ENCODE measurements at regions not wholly inside any gene's neighbourhood (a gene's known extent, or its start where the extent isn't known, plus 50 kb on each side); places are given as distances from the start of the nearest gene placed in this dataset.

GRCh38 chr5:5711112-5711511 is 288.6 kb downstream of the ICE1 start:
- WGBS, 2 experiments (ENCODE audit: insufficient coverage in 1 of 2, insufficient read length in 1 of 2): 94 to 100% methylated on average over 2 of the region's 2 CpGs
- H3K4me3 Mint-ChIP-seq: no peak overlapping the region
- Histone ChIP-seq H3K27me3 (ENCODE audit: control insufficient read depth, insufficient read depth, low read length, poor library complexity, severe bottlenecking) (no peaks in the 10 kb centered on the region), H3K4me3 (ENCODE audit: low read length) (no peak overlapping the region), H3K9ac (ENCODE audit: extremely low read depth, low read length, poor library complexity, severe bottlenecking) (no peak overlapping the region), H3K27ac (ENCODE audit: low read depth, low read length) (no peak overlapping the region), H3K4me1 (ENCODE audit: control insufficient read depth, insufficient read depth, low read length) (no peaks in the 10 kb centered on the region), H3K36me3 (ENCODE audit: control insufficient read depth, insufficient read depth, low read length) (no peaks in the 10 kb centered on the region), H3K9me3 (ENCODE audit: control insufficient read depth, low read length) (no peaks in the 10 kb centered on the region)
- no peaks in the 10 kb centered on the region for H3K4me1 Mint-ChIP-seq
- peaks cover 2% of the 10 kb centered on the region for H3K27me3 Mint-ChIP-seq (ENCODE audit: insufficient read depth)
- H3K36me3 Mint-ChIP-seq (ENCODE audit: low read depth): no peaks in the 10 kb centered on the region
- H3K9me3 Mint-ChIP-seq: peaks cover 12% of the 10 kb centered on the region
- no peak overlapping the region for H3K27ac Mint-ChIP-seq
- no peak for DNase-seq
- no peak for TF ChIP-seq CTCF (conservative IDR thresholded peaks at IDR 0.05)

- H3K27ac ChIP-seq (ENCODE audit: low read depth, low read length): no peak overlapping the region
- Mint-ChIP-seq H3K27ac (no peak overlapping the region), H3K4me3 (no peak overlapping the region), H3K9me3 (peaks cover 12% of the 10 kb centered on the region), H3K27me3 (ENCODE audit: insufficient read depth) (no peaks in the 10 kb centered on the region), H3K36me3 (ENCODE audit: low read depth) (no peaks in the 10 kb centered on the region), H3K4me1 (no peaks in the 10 kb centered on the region)
- no peak overlapping the region for H3K4me3 ChIP-seq (ENCODE audit: low read length)
- no peaks in the 10 kb centered on the region for H3K9me3 ChIP-seq (ENCODE audit: control insufficient read depth, low read length)
- no peaks in the 10 kb centered on the region for H3K4me1 ChIP-seq (ENCODE audit: control insufficient read depth, insufficient read depth, low read length)
- TF ChIP-seq CTCF (conservative IDR thresholded peaks at IDR 0.05): no peak
- H3K9ac ChIP-seq (ENCODE audit: extremely low read depth, low read length, poor library complexity, severe bottlenecking): no peak overlapping the region
- no peak for DNase-seq
- no peaks in the 10 kb centered on the region for H3K36me3 ChIP-seq (ENCODE audit: control insufficient read depth, insufficient read depth, low read length)
- H3K27me3 ChIP-seq (ENCODE audit: control insufficient read depth, insufficient read depth, low read length, poor library complexity, severe bottlenecking): no peaks in the 10 kb centered on the region
- WGBS, 2 experiments (ENCODE audit: insufficient coverage in 1 of 2, insufficient read length in 1 of 2): 89 to 92% methylated on average over 8 of the region's 8 CpGs
Measured at GRCh38 chr5:5710471-5710870, 288.0 kb downstream of the ICE1 start.

GRCh38 chr5:5708367-5708919 is 286.0 kb downstream of the ICE1 start:
- Histone ChIP-seq H3K4me1 (ENCODE audit: control insufficient read depth, insufficient read depth, low read length) (no peaks in the 10 kb centered on the region), H3K4me3 (ENCODE audit: low read length) (no peak overlapping the region), H3K36me3 (ENCODE audit: control insufficient read depth, insufficient read depth, low read length) (no peaks in the 10 kb centered on the region), H3K9me3 (ENCODE audit: control insufficient read depth, low read length) (no peaks in the 10 kb centered on the region), H3K27me3 (ENCODE audit: control insufficient read depth, insufficient read depth, low read length, poor library complexity, severe bottlenecking) (no peaks in the 10 kb centered on the region), H3K9ac (ENCODE audit: extremely low read depth, low read length, poor library complexity, severe bottlenecking) (no peak overlapping the region), H3K27ac (ENCODE audit: low read depth, low read length) (no peak overlapping the region)
- no peak for DNase-seq
- no peaks in the 10 kb centered on the region for H3K27me3 Mint-ChIP-seq (ENCODE audit: insufficient read depth)
- H3K4me3 Mint-ChIP-seq: no peak overlapping the region
- 90 to 100% methylated on average over 3 to 7 of the region's 7 CpGs for WGBS, 2 experiments (ENCODE audit: insufficient coverage in 1 of 2, insufficient read length in 1 of 2)
- H3K36me3 Mint-ChIP-seq (ENCODE audit: low read depth): no peaks in the 10 kb centered on the region
- peaks cover 3% of the 10 kb centered on the region for H3K4me1 Mint-ChIP-seq
- peaks cover 12% of the 10 kb centered on the region for H3K9me3 Mint-ChIP-seq
- no peak for TF ChIP-seq CTCF (conservative IDR thresholded peaks at IDR 0.05)
- H3K27ac Mint-ChIP-seq: no peak overlapping the region
